GM20431 (cell line): ENCODE measurements at regions not wholly inside any gene's neighbourhood (a gene's known extent, or its start where the extent isn't known, plus 50 kb on each side); places are given as distances from the start of the nearest gene placed in this dataset.

Source experiments
- in situ Hi-C: fragments of 300-500 bp; cut with MseI, MboI; formaldehyde crosslinking; loops from one replicate; pipeline ENCODE4 v1.15.0; 2020; ENCODE audit warnings: low sequenced_read_pairs; ENCODE audit not compliant: unreplicated experiment

- in situ Hi-C loops: no loop called here
Observed at GRCh38 chr4:67250131-67250896, 295.0 kb downstream of the CENPC start.

- in situ Hi-C loops: no loop called here
Observed at GRCh38 chr4:67236788-67237187, 308.5 kb downstream of the CENPC start.

GRCh38 chr4:67236318-67236717 lies 309.0 kb downstream of the CENPC start:
- in situ Hi-C loops: no loop called here

- in situ Hi-C loops: no loop called here
Observed at GRCh38 chr4:67234296-67234695, 311.0 kb downstream of the CENPC start.

- in situ Hi-C loops: no loop called here
Observed at GRCh38 chr4:67229148-67229547, 316.2 kb downstream of the CENPC start.

- in situ Hi-C loops: no loop called here
Observed at GRCh38 chr4:67220861-67221260, 324.4 kb downstream of the CENPC start.

- in situ Hi-C loops: no loop called here
Observed at GRCh38 chr4:67218883-67219282, 326.4 kb downstream of the CENPC start.

GRCh38 chr4:67207941-67208441 lies 337.3 kb downstream of the CENPC start:
- in situ Hi-C loops: no loop called here

- in situ Hi-C loops: no loop called here
Observed at GRCh38 chr4:67204441-67204840, 340.9 kb downstream of the CENPC start.

GRCh38 chr4:67201334-67201733 lies 344.0 kb downstream of the CENPC start:
- in situ Hi-C loops: no loop called here

GRCh38 chr4:67198727-67199126 lies 346.6 kb downstream of the CENPC start:
- in situ Hi-C loops: no loop called here

- in situ Hi-C loops: no loop called here
Observed at GRCh38 chr4:67167849-67168248, 377.5 kb downstream of the CENPC start.

GRCh38 chr4:67162690-67163089 lies 382.6 kb downstream of the CENPC start:
- in situ Hi-C loops: no loop called here

- in situ Hi-C loops: no loop called here
Observed at GRCh38 chr4:67161311-67161710, 384.0 kb downstream of the CENPC start.

GRCh38 chr4:67160394-67160793 lies 384.9 kb downstream of the CENPC start:
- in situ Hi-C loops: no loop called here

GRCh38 chr4:67158666-67159065 lies 386.6 kb downstream of the CENPC start:
- in situ Hi-C loops: no loop called here

- in situ Hi-C loops: no loop called here
Observed at GRCh38 chr4:67152976-67153375, 392.3 kb downstream of the CENPC start.

GRCh38 chr4:67151376-67152343 lies 393.6 kb downstream of the CENPC start:
- in situ Hi-C loops: no loop called here

GRCh38 chr4:67141586-67141985 lies 403.7 kb downstream of the CENPC start:
- in situ Hi-C loops: no loop called here

- in situ Hi-C loops: no loop called here
Observed at GRCh38 chr4:67134616-67135015, 410.7 kb downstream of the CENPC start.

- in situ Hi-C loops: no loop called here
Observed at GRCh38 chr4:67133162-67133561, 412.1 kb downstream of the CENPC start.
